Lung (tissue), 11 donors: ENCODE measurements at regions not wholly inside any gene's neighbourhood (a gene's known extent, or its start where the extent isn't known, plus 50 kb on each side); places are given as distances from the start of the nearest gene placed in this dataset.

Source experiments
- ATAC-seq: fragments of 200-7000 bp; cut with Tn5 transposase; one replicate; pipeline ENCODE4 v1.9.1; 2020; ENCODE audit warnings: moderate number of reproducible peaks; ENCODE audit not compliant: insufficient read depth, low FRiP score
- DNase-seq, 3 donors: peaks; one replicate each; pipeline ENCODE4 v3.0.0-alpha.2; 2013 to 2017
- H3K27ac ChIP-seq, 2 donors: one replicate each; pipeline ENCODE4 v1.5.1; 2013; ENCODE audit warnings: mild to moderate bottlenecking in 2 of 2, moderate library complexity in 2 of 2, control low read depth in 1 of 2, inconsistent platforms in 1 of 2, low read depth in 1 of 2, low read length in 1 of 2
- H3K27me3 ChIP-seq, 3 donors: one replicate each; pipeline ENCODE4 v1.5.1; 2013; ENCODE audit warnings: low read length in 2 of 3; ENCODE audit not compliant: control insufficient read depth in 3 of 3, insufficient read depth in 3 of 3
- H3K36me3 ChIP-seq, 4 donors: one replicate each; pipeline ENCODE4 v1.5.1; 2013; ENCODE audit warnings: low read length in 4 of 4, mild to moderate bottlenecking in 1 of 4, moderate library complexity in 1 of 4; ENCODE audit not compliant: control insufficient read depth in 4 of 4, insufficient read depth in 4 of 4
- H3K4me1 ChIP-seq, 5 donors: one replicate each; pipeline ENCODE4 v1.5.1; 2013; ENCODE audit warnings: low read length in 5 of 5, mild to moderate bottlenecking in 2 of 5, moderate library complexity in 1 of 5; ENCODE audit not compliant: control insufficient read depth in 5 of 5, insufficient read depth in 5 of 5
- H3K4me3 ChIP-seq: one replicate; pipeline ENCODE4 v1.5.1; 2013; ENCODE audit warnings: mild to moderate bottlenecking, control low read depth, moderate library complexity
- H3K9ac ChIP-seq, 2 donors: one replicate each; pipeline ENCODE4 v1.5.1; 2013; ENCODE audit warnings: low read length in 2 of 2, control low read depth in 1 of 2; ENCODE audit not compliant: insufficient read depth in 1 of 2
- H3K9me3 ChIP-seq, 4 donors: one replicate each; pipeline ENCODE4 v1.5.1; 2013; ENCODE audit warnings: low read length in 3 of 4, mild to moderate bottlenecking in 1 of 4, moderate library complexity in 1 of 4; ENCODE audit not compliant: control insufficient read depth in 4 of 4, insufficient read depth in 3 of 4
- WGBS, 2 donors: extraction: QIAGEN DNeasy Blood & Tissue Kit; methylation state at CpG; one replicate each; pipeline ENCODE4 v1.1.7; 2013; 5-methylcytosine and 5-hydroxymethylcytosine counted together
- TF ChIP-seq, protein P1 (sequence below): IDR thresholded peaks from 2 replicates; pipeline ENCODE4 v1.5.1; 2012; ENCODE audit warnings: mild to moderate bottlenecking; ENCODE audit errors: control extremely low read depth, extremely low read depth
- donor health status: control.
- donor health status: control.
- donor health status: Bipolar disorder and iron deficiency.
- donor health status: healthy.
- donor health status: DM: yes; HTN: yes; CAD: no.

DNA sequence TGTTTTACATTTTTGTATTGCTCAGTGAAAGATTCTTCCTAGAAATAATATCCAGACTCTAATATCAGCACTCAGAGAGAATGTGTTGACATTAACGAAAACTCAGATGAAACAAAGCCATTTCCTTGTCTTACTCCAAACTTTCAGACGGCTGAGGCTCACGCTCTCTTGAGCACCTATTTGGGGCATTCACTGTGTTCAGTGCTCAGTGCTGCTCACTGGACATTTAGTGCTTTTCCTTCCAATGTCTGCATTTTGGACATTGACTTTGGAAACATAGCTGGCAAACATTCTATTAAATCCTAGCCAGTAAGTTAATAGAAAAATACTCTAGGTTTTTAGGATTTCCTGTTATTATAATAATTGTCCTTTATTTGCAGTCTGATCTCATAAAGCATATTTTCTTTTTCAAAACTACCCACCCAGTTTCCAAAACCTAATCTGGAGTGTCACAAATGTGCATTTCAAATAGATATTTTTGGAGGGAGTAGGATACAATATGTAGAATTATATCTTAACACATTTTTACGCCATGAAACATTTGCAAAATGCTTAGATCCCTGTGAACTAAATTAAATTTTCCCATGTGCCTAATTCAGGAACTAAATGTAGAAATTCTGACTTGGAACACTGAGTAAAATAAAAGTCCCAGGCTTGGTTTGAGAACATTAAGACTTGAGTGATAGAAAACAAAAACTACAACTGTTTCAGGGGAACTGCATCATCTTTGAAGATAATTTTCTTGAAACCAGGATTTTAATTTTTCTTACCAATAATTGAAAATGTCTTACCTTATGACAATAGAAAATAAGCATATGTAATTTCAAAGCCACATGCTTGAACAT is 91.7 kb upstream of the B3GAT2 start:
- no peak overlapping the region for H3K9ac ChIP-seq
- TF ChIP-seq, protein P1, sequence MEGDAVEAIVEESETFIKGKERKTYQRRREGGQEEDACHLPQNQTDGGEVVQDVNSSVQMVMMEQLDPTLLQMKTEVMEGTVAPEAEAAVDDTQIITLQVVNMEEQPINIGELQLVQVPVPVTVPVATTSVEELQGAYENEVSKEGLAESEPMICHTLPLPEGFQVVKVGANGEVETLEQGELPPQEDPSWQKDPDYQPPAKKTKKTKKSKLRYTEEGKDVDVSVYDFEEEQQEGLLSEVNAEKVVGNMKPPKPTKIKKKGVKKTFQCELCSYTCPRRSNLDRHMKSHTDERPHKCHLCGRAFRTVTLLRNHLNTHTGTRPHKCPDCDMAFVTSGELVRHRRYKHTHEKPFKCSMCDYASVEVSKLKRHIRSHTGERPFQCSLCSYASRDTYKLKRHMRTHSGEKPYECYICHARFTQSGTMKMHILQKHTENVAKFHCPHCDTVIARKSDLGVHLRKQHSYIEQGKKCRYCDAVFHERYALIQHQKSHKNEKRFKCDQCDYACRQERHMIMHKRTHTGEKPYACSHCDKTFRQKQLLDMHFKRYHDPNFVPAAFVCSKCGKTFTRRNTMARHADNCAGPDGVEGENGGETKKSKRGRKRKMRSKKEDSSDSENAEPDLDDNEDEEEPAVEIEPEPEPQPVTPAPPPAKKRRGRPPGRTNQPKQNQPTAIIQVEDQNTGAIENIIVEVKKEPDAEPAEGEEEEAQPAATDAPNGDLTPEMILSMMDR, result no peak
- H3K36me3 ChIP-seq, result no peaks in the 10 kb centered on the region
- H3K27ac ChIP-seq, result no peak overlapping the region
- no peaks in the 10 kb centered on the region for H3K27me3 ChIP-seq
- ATAC-seq (no peak), DNase-seq (no peak)
- H3K4me3 ChIP-seq, result no peak overlapping the region
- no peaks in the 10 kb centered on the region for H3K9me3 ChIP-seq
- no peaks in the 10 kb centered on the region for H3K4me1 ChIP-seq
- WGBS, 2 donors, result 72 to 87% methylated on average over 4 of the region's 4 CpGs

DNA sequence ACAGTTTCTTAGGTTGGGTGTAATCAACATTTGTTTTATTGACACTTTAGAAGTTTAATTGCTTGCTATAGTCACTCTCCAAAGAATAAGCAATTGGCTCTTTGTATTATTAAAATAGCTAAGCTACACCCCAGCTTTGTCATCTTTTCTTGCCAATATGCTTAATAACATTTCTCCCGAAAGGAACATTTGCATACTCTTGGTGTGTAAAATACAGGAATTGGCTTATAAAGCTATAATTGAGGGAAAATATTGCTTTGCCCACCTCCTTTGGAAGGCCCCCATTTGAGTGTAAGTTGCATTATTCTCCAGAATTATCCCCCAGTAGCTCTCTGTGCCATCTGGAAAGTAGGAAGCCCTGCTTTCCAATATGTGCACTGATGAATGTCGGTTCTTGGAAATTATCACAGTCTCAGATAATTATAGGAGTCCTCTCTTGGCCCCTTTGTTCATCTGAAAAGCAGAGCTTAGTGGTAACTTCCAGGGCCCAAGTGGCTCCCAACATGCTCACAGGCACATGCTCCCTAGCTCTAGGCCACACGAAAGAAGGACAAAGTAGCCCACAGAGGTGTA is 92.4 kb upstream of the B3GAT2 start:
- ATAC-seq, result no peak
- Histone ChIP-seq H3K36me3 (no peaks in the 10 kb centered on the region), H3K4me3 (no peak overlapping the region), H3K27me3 (no peaks in the 10 kb centered on the region), H3K27ac (no peak overlapping the region), H3K9ac (no peak overlapping the region), H3K9me3 (no peaks in the 10 kb centered on the region), H3K4me1 (no peaks in the 10 kb centered on the region)
- 90 to 99% methylated on average over 3 of the region's 3 CpGs for WGBS, 2 donors
- TF ChIP-seq, protein P1, result no peak
- no peak for DNase-seq

DNA sequence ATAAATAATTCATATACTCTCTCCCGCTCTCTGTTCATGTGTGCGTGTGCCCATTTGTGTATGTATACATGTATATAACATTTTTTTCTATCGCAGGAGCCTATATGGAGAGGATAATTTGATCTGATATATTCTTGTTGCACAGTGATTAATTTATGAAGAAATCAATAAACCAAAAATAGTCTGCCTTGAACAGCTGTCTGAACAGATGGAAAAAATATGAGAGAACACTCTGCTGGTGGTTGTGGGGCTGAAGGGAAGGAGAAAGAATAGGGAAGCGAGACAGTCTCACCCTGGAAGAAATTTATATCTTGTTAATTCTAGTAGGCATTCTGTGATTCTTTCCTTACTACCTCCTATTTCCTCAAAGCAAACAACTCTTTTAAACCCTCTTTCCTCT is 96.6 kb upstream of the B3GAT2 start:
- Histone ChIP-seq H3K9ac (no peak overlapping the region), H3K4me1 (no peaks in the 10 kb centered on the region), H3K9me3 (no peaks in the 10 kb centered on the region), H3K27ac (no peak overlapping the region), H3K27me3 (no peaks in the 10 kb centered on the region), H3K4me3 (no peak overlapping the region), H3K36me3 (no peaks in the 10 kb centered on the region)
- ATAC-seq, result no peak
- WGBS, 2 donors, result 95 to 97% methylated on average over 4 of the region's 4 CpGs
- TF ChIP-seq, protein P1, result no peak
- no peak for DNase-seq
